Epithelial cell of esophagus (primary cell): ENCODE measurements at regions not wholly inside any gene's neighbourhood (a gene's known extent, or its start where the extent isn't known, plus 50 kb on each side); places are given as distances from the start of the nearest gene placed in this dataset.

Experiments
- DNase-seq: peaks from one replicate; pipeline ENCODE4 v3.0.0; 2010; ENCODE audit warnings: low read depth
- H3K4me3 ChIP-seq: 2 replicates; pipeline ENCODE4 v1.5.1; 2011; ENCODE audit warnings: mild to moderate bottlenecking, low read length, control low read depth
- TF ChIP-seq, protein P1 (sequence below): IDR thresholded peaks from 2 replicates; pipeline ENCODE4 v1.5.1; 2011; ENCODE audit warnings: low read depth, mild to moderate bottlenecking, low read length, control low read depth, inconsistent platforms; ENCODE audit not compliant: insufficient read depth; ENCODE audit errors: missing control alignments

DNA sequence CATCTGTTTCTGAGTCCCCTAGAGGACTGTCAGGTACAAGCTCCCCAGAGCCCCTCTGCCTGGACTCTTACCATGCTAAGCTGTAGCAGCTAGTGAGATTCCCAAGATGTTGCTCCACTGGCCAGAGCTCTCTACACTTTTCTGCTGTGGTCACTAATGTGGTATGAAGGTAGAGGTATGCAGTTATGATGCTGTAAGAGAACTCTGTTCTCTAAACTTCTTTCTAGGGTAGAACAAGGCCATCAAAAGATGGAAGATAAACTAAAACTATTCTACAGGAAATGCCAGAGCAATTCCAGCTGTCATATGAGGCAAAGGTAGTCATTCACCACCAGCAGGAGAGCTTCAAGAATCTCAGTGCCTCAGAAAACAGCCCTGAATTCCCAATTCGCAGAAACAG, 517.4 kb upstream of the ARRDC4 start:
- no peak for DNase-seq
- H3K4me3 ChIP-seq, result no peak overlapping the region
- TF ChIP-seq, protein P1, sequence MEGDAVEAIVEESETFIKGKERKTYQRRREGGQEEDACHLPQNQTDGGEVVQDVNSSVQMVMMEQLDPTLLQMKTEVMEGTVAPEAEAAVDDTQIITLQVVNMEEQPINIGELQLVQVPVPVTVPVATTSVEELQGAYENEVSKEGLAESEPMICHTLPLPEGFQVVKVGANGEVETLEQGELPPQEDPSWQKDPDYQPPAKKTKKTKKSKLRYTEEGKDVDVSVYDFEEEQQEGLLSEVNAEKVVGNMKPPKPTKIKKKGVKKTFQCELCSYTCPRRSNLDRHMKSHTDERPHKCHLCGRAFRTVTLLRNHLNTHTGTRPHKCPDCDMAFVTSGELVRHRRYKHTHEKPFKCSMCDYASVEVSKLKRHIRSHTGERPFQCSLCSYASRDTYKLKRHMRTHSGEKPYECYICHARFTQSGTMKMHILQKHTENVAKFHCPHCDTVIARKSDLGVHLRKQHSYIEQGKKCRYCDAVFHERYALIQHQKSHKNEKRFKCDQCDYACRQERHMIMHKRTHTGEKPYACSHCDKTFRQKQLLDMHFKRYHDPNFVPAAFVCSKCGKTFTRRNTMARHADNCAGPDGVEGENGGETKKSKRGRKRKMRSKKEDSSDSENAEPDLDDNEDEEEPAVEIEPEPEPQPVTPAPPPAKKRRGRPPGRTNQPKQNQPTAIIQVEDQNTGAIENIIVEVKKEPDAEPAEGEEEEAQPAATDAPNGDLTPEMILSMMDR, result no peak

DNA sequence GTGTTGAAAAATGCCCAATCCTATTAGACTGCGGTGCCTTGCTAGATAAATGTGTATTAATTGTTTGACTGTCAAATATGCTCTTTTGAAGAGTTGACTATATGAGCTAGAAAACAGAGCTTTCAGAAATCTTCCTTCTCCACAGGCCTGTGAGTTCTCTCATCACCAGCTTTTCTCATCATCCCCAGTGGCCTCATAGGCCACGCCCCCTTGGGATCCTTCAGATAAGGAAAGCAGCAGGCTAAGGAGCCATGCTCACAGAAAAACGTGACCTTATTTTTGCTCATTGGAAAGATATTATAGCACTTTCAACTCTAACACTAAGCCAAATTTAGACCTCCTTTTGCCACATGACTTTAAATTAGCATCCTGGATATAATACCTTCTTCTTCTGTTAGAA, 514.4 kb upstream of the ARRDC4 start:
- no peak overlapping the region for H3K4me3 ChIP-seq
- no peak for DNase-seq
- TF ChIP-seq, protein P1, result no peak

DNA sequence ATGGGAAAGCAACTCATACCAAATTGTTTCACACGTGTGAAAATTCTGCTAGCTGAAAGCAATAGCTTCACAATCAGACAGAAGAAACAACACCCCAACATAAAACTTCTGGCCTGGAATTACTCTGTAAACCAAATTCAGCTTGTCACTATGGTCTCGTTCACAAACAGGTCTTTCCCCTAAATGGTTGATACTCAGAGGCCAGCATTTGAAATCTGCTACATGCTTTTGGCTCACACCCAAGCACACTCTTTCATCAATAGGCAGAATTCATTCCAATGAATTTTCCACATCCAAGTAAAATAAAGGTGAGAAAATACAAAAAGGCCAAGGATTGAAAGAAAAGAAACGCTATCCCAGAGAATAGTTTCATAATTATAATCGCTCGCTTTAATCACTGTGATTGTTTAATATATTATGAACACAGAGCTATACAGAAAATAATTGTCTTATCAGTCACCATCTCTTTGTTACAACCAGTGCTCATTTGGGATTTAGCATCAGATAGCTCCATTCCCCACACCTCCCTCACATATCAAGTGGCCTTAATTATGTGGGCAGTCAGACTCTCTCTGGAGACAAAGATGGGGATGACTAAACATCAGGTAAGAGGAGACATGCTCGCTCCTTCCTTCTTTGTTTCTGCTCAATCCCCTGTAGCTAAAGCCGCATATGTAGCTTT, 503.8 kb upstream of the ARRDC4 start:
- no peak overlapping the region for H3K4me3 ChIP-seq
- TF ChIP-seq, protein P1, result no peak
- no peak for DNase-seq

DNA sequence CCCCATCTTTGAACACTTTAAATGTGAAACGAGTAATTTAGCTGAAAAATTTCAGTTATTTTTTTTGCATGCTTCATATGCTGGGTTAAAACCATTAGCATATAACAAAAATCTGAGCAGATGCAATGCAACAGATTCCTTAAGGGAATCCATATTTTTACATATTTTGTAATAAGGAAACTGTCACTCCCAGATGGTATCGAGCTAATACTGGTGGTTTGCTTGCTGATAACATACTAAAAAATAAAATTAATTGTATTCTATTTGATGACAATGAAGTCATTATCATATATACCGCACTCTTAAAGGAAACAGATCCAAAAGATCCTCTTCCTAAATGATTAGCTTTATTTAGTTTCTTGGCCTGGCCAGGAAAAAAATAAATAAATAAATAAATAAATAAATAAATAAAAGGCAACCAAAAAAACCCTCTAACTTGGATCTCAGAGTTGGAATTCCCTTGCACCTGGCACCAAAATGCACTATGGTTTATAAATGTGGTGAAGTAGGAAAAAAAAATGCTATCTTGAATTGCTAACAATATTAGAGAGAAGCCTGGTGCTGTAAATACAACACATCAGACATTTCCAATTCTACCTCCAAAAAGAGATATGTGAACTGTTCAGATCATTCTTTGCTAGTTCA, 503.2 kb upstream of the ARRDC4 start:
- TF ChIP-seq, protein P1, result no peak
- no peak overlapping the region for H3K4me3 ChIP-seq
- DNase-seq, result no peak

DNA sequence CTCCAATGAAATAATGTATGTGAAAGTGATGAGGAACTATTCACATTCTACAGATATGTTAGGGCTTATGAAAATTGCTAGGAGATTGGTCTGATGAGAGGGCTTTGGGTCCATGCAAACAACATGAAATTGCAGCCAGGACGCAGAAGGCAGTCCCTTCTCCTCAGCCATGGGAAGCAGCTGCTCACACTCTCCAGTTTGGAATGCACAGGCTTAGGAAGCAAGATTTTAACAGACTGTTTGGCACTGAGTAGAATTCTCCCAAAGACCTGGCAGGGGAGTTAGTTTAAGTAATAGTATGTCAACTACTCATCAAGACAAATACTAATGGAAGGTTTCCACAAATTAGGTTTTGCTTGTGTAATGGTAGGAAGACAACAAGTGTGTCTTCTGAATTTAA, 500.7 kb upstream of the ARRDC4 start:
- DNase-seq, result no peak
- TF ChIP-seq, protein P1, result no peak

DNA sequence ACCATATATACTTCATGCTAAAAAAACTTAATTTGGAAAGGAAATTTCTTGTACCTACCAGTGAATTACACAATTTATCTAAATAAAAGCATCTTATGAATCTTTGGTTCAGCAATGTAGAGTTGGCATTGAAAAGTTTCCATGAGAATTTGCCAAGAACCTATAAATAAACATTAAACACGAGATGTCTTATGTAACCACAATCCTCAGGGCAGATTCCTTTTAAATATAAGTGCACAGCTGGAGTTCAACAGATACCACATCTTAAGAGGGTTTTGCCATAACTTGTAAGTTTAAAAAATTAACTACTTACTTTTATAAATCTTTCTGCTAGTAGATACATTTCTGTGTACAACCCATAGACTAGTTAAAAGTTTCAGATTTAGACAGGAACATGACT, 499.3 kb upstream of the ARRDC4 start:
- no peak overlapping the region for H3K4me3 ChIP-seq
- peak; percentile 7 for DNase-seq
- TF ChIP-seq, protein P1, result no peak

More for the DNA sequence above, 500.7 kb upstream of the ARRDC4 start:
- no peak overlapping the region for H3K4me3 ChIP-seq

DNA sequence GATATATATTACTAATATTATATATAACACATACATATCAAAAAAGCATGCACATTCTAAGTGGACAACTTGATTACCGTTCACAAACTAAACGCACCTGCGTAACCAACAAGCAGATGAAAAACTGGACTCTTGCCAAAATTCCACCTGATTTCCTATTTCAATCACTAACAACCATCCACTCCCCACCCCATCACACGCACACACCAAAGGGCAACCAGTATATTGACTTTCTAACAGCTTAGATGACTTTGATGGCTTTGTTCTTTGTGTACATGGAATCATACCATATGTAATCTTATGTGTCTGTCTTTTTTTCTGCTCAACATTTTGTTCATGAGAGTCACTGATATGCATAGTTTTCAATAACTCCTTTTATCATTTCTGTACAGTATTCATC, 496.8 kb upstream of the ARRDC4 start:
- TF ChIP-seq, protein P1, result no peak
- H3K4me3 ChIP-seq, result no peak overlapping the region

More for the DNA sequence above, 496.8 kb upstream of the ARRDC4 start:
- no peak for DNase-seq
